OCI-LY7 (cell line): ENCODE measurements at regions not wholly inside any gene's neighbourhood (a gene's known extent, or its start where the extent isn't known, plus 50 kb on each side); places are given as distances from the start of the nearest gene placed in this dataset.

ENCODE experiments used
- BruUV-seq: library from RNA; stranded (reverse); fragments of 400-500 nt; replicated peaks from 2 replicates; lab custom pipeline; 2021; lab: Mats Ljungman, UMichigan
- CTCF ChIA-PET: fragments of 300-600 bp; sonication (Branson Sonifier 250); formaldehyde crosslinking; loops from one replicate; lab custom pipeline; 2022; ENCODE audit warnings: antibody characterized with exemption; ENCODE audit not compliant: unreplicated experiment; lab: Charles Lee
- POLR2A ChIA-PET: fragments of 300-600 bp; sonication (Branson Sonifier 250); formaldehyde crosslinking; loops from one replicate; lab custom pipeline; 2022; ENCODE audit warnings: antibody characterized with exemption; lab: Charles Lee
- DNase-seq: peaks from one replicate; pipeline ENCODE4 v3.0.0-alpha.2; 2015; ENCODE audit warnings: low spot score
- H2AFZ ChIP-seq: fragments of 200-600 bp; sonication (generic), shearing (Covaris generic); 2 replicates; pipeline ENCODE4 v1.6.1; 2014; ENCODE audit warnings: mild to moderate bottlenecking, antibody characterized with exemption, low read length, moderate library complexity
- H3K27ac ChIP-seq: fragments of 200-600 bp; sonication (generic); 2 replicates; pipeline ENCODE4 v1.5.1; 2014; ENCODE audit warnings: mixed run types, low read depth, mild to moderate bottlenecking, moderate library complexity, low read length, inconsistent platforms; ENCODE audit not compliant: poor library complexity, severe bottlenecking
- H3K36me3 ChIP-seq: fragments of 200-600 bp; sonication (generic); 2 replicates; pipeline ENCODE4 v1.6.1; 2014; ENCODE audit warnings: mild to moderate bottlenecking, antibody characterized with exemption, low read length, moderate library complexity, mixed read lengths; ENCODE audit not compliant: insufficient read depth
- H3K4me1 ChIP-seq: fragments of 200-600 bp; sonication (generic); 2 replicates; pipeline ENCODE4 v1.5.1; 2014; ENCODE audit warnings: mild to moderate bottlenecking, low read length; ENCODE audit not compliant: insufficient read depth, poor library complexity, severe bottlenecking
- H3K4me2 ChIP-seq: fragments of 200-600 bp; sonication (generic); 2 replicates; pipeline ENCODE4 v1.6.1; 2014; ENCODE audit warnings: mild to moderate bottlenecking, low read length
- H3K4me3 ChIP-seq: fragments of 200-600 bp; sonication (generic); 2 replicates; pipeline ENCODE4 v1.5.1; 2014; ENCODE audit warnings: mild to moderate bottlenecking, low read depth, low read length; ENCODE audit not compliant: poor library complexity, severe bottlenecking
- H3K79me2 ChIP-seq: fragments of 200-600 bp; sonication (generic); 2 replicates; pipeline ENCODE4 v1.6.1; 2016; ENCODE audit warnings: low read depth, mild to moderate bottlenecking, low read length, moderate library complexity, mixed read lengths; ENCODE audit not compliant: insufficient read depth
- H3K9me2 ChIP-seq: fragments of 200-600 bp; sonication (generic); 2 replicates; pipeline ENCODE4 v1.6.1; 2016; ENCODE audit warnings: mild to moderate bottlenecking, low read length, mixed read lengths; ENCODE audit not compliant: insufficient read depth
- H3K9me3 ChIP-seq: fragments of 200-600 bp; sonication (generic); 2 replicates; pipeline ENCODE4 v1.6.1; 2014; ENCODE audit warnings: mild to moderate bottlenecking, mixed run types, low read length, mixed read lengths
- H4K20me1 ChIP-seq: fragments of 200-600 bp; sonication (generic); 2 replicates; pipeline ENCODE4 v1.6.1; 2014; ENCODE audit warnings: mild to moderate bottlenecking, antibody characterized with exemption, low read length, moderate library complexity, mixed read lengths; ENCODE audit not compliant: insufficient read depth
- EZH2phosphoT487 ChIP-seq: fragments of 200-600 bp; sonication (generic); IDR thresholded peaks from 2 replicates; pipeline ENCODE4 v1.6.1; 2018; ENCODE audit warnings: low read depth, borderline replicate concordance, mild to moderate bottlenecking, mixed run types, antibody characterized with exemption, low read length, moderate library complexity, mixed read lengths
- intact Hi-C: fragments of 100-400 bp; cut with micrococcal nuclease; formaldehyde crosslinking; loops from one replicate; pipeline ENCODE4 v1.10.0; 2022; ENCODE audit not compliant: unreplicated experiment
- TF ChIP-seq, protein P1 (sequence below): fragments of 200-600 bp; sonication (generic); conservative IDR thresholded peaks from 2 replicates; pipeline ENCODE4 v1.5.1; 2014; ENCODE audit warnings: mild to moderate bottlenecking, antibody characterized with exemption, low read length, moderate library complexity, mixed read lengths

DNA sequence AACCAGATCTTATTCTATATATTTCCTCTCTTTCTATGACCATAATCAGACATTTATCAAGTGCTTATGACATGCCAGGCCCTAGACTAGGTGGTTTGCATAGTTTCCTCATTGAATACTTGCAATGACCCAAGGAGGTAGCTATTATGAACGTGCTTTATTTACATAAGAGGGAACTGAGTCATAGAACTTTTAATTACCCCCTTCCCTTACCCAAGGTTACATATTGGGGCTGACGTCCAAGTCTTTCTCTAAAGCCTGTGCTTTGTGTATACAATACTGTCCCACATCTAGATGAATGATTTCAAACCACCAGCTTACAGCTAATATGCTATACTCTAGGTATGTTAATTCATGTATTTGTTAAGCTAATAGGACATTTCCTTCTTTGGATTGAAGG is 91.9 kb upstream of the NPY start:
- Histone ChIP-seq H3K4me3 (no peak overlapping the region), H3K9me2 (no peaks in the 10 kb centered on the region), H2AFZ (no peak overlapping the region), H3K9me3 (no peaks in the 10 kb centered on the region), H3K79me2 (no peaks in the 10 kb centered on the region), H3K4me2 (no peak overlapping the region), H3K27ac (no peak overlapping the region), H3K4me1 (no peaks in the 10 kb centered on the region), H4K20me1 (no peaks in the 10 kb centered on the region), H3K36me3 (no peaks in the 10 kb centered on the region)
- intact Hi-C loops, result no loop called here
- TF ChIP-seq, protein P1, sequence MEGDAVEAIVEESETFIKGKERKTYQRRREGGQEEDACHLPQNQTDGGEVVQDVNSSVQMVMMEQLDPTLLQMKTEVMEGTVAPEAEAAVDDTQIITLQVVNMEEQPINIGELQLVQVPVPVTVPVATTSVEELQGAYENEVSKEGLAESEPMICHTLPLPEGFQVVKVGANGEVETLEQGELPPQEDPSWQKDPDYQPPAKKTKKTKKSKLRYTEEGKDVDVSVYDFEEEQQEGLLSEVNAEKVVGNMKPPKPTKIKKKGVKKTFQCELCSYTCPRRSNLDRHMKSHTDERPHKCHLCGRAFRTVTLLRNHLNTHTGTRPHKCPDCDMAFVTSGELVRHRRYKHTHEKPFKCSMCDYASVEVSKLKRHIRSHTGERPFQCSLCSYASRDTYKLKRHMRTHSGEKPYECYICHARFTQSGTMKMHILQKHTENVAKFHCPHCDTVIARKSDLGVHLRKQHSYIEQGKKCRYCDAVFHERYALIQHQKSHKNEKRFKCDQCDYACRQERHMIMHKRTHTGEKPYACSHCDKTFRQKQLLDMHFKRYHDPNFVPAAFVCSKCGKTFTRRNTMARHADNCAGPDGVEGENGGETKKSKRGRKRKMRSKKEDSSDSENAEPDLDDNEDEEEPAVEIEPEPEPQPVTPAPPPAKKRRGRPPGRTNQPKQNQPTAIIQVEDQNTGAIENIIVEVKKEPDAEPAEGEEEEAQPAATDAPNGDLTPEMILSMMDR, result no peak
- TF ChIP-seq EZH2phosphoT487, result no peak
- CTCF ChIA-PET, result no interaction called here
- DNase-seq, result no peak
- no TSS peak for BruUV-seq
- POLR2A ChIA-PET, result interaction anchor here (1.5 kb wide), 1 partner anchor 9 kb away, joined by 4 read pairs; no protein-coding TSS in a partner anchor

DNA sequence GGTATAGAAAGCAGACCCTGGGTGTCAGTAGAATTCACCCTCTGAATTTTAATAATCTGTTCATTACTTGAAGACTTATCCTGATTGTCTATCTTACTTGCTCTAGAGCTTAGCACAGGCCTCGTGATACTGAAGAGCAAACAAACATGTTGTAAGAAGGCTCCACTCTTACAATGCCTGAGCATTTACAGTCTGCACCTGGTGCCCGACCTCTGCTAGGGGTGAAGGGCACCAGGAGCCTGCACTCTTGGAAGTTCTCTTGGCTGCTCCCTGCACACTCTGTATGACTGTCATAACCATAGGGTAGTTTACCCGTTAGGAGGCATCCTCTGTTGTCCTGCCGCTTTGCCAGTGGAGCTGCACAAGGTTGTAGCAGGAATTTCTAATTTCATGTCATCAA is 91.3 kb upstream of the NPY start:
- TF ChIP-seq, protein P1, result no peak
- TF ChIP-seq EZH2phosphoT487, result no peak
- Histone ChIP-seq H2AFZ (no peak overlapping the region), H3K36me3 (no peaks in the 10 kb centered on the region), H3K4me3 (no peak overlapping the region), H4K20me1 (no peaks in the 10 kb centered on the region), H3K27ac (no peak overlapping the region), H3K79me2 (no peaks in the 10 kb centered on the region), H3K4me1 (no peaks in the 10 kb centered on the region), H3K9me3 (no peaks in the 10 kb centered on the region), H3K4me2 (no peak overlapping the region), H3K9me2 (no peaks in the 10 kb centered on the region)
- ChIA-PET POLR2A (interaction anchor here (1.5 kb wide), 1 partner anchor 9 kb away, joined by 4 read pairs; no protein-coding TSS in a partner anchor), CTCF (no interaction called here)
- no TSS peak for BruUV-seq
- no peak for DNase-seq
- intact Hi-C loops, result no loop called here

DNA sequence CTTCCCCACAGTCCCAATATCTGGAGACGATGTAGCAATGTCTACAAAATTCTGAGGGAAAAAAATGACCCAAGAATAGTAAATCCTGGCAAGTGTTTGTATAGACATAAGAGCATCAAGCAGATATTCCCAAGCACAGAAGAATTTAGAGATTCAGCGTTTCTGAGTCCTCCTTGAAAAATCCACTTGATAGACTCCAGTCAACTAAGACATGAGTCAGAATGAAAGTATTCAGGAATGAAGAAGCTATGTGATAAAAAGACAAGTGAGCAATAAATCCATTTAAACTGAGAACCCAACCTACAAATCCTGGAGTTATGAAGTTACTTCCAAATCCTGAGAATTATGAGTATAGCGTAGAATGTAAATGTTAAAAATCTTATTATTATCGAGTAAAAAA is 86.1 kb upstream of the NPY start:
- no TSS peak for BruUV-seq
- H4K20me1 ChIP-seq, result no peaks in the 10 kb centered on the region
- H2AFZ ChIP-seq, result no peak overlapping the region
- no peaks in the 10 kb centered on the region for H3K36me3 ChIP-seq
- H3K9me3 ChIP-seq, result no peaks in the 10 kb centered on the region
- no peaks in the 10 kb centered on the region for H3K4me1 ChIP-seq
- no peak overlapping the region for H3K4me2 ChIP-seq
- H3K4me3 ChIP-seq, result no peak overlapping the region
- no peak for DNase-seq
- POLR2A ChIA-PET, result no interaction called here
- no peak for TF ChIP-seq EZH2phosphoT487
- TF ChIP-seq, protein P1, result no peak
- H3K79me2 ChIP-seq, result no peaks in the 10 kb centered on the region
- intact Hi-C loops, result no loop called here
- CTCF ChIA-PET, result no interaction called here
- H3K27ac ChIP-seq, result no peak overlapping the region
- no peaks in the 10 kb centered on the region for H3K9me2 ChIP-seq
